ENCODE measurements at regions not wholly inside any gene's neighbourhood (a gene's known extent, or its start where the extent isn't known, plus 50 kb on each side); places are given as distances from the start of the nearest gene placed in this dataset.

DNA sequence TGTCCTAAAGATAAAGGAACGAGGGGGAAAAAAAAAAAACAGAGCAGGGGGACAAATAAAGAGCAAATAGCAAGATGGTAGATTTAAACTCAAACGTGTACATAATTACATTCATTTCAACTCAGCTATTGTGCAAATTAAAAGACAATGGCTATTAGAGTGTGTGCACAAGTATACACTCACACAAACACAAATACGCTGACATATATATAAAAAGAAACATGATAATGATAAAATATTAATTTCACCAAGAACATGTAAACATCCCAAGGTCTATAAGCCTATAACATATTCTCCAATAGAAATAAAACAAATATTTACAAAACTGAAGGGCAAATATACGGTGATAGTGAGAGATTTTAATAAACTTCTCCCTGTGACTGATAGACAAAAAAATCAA, 1354.9 kb upstream of the GJE1 start:
- H3K27ac ChIP-seq (ENCODE audit: low read depth, low read length) = no peak overlapping the region
- H3K27me3 ChIP-seq (ENCODE audit: control insufficient read depth, insufficient read depth, low read length) = no peaks in the 10 kb centered on the region
- H3K4me3 ChIP-seq (ENCODE audit: low read length) = no peak overlapping the region
- H3K4me1 ChIP-seq (ENCODE audit: control insufficient read depth, insufficient read depth, low read length) = peaks cover 8% of the 10 kb centered on the region
- H3K9ac ChIP-seq (ENCODE audit: low read length) = no peak overlapping the region
- no peaks in the 10 kb centered on the region for H3K36me3 ChIP-seq (ENCODE audit: control insufficient read depth, insufficient read depth, low read length)

DNA sequence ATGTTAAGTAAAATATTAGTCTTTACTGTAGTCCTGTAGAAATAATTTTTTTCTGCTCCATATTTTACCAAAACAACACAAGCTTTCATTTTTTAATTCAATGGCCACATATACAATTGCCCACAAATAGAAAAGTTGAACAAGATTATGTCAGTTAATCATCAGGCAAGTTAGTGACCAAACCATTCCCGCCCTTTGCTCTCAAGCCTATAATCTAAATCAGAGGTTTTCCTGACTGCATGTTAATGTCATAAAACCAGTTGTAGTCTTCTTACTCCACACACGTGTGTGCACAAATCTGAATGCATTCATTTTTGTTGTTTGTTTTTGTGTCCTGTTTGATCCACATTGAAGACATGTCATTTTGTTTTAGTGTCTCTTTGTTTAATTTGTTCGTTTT, 1357.7 kb upstream of the GJE1 start:
- Histone ChIP-seq H3K36me3 (ENCODE audit: control insufficient read depth, insufficient read depth, low read length) (no peaks in the 10 kb centered on the region), H3K27me3 (ENCODE audit: control insufficient read depth, insufficient read depth, low read length) (no peaks in the 10 kb centered on the region), H3K4me1 (ENCODE audit: control insufficient read depth, insufficient read depth, low read length) (peaks cover 8% of the 10 kb centered on the region), H3K27ac (ENCODE audit: low read depth, low read length) (no peak overlapping the region), H3K9ac (ENCODE audit: low read length) (no peak overlapping the region), H3K4me3 (ENCODE audit: low read length) (no peak overlapping the region)

DNA sequence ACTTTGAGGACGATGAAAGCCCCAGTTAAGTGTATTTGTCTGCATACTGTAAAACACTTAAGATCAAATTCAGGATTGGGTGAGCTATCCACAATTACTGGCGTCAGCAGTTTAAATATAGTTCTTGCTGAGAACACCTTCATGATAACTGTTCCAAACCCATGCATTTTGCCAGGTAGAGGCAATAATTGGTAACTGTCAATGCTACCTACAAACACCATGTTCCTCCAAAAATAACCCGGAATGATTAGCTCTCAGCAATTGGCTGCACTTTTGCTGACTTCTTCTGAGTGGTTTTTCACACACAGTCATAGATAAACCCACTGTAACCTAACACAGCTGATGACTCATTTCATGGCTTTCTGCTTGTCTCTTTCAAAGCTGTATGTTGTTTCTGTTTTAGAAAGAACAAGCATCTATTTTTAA, 1358.6 kb upstream of the GJE1 start:
- no peak overlapping the region for H3K27ac ChIP-seq (ENCODE audit: low read depth, low read length)
- no peak overlapping the region for H3K9ac ChIP-seq (ENCODE audit: low read length)
- H3K4me3 ChIP-seq (ENCODE audit: low read length) = no peak overlapping the region
- no peaks in the 10 kb centered on the region for H3K36me3 ChIP-seq (ENCODE audit: control insufficient read depth, insufficient read depth, low read length)
- H3K27me3 ChIP-seq (ENCODE audit: control insufficient read depth, insufficient read depth, low read length) = no peaks in the 10 kb centered on the region
- H3K4me1 ChIP-seq (ENCODE audit: control insufficient read depth, insufficient read depth, low read length) = peaks cover 8% of the 10 kb centered on the region

DNA sequence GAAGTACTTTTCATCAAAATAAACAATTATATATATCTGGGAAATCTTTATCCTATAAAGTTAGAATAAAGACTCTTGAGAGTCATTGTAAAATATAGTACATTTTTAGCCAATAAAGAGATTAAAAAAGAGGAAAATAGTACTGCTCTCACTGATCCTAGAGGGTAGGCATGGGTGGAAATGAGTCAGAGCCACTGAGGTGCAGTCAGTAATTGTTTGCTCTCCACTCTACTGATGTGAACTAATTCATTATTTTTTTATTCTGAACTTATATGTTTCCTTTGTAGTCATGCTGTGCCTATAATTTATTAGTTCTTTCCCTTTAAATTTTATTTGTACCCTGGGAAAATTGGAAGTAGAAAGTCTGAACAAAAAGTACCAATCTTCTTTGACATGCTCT, 1359.4 kb upstream of the GJE1 start:
- no peak overlapping the region for H3K27ac ChIP-seq (ENCODE audit: low read depth, low read length)
- no peaks in the 10 kb centered on the region for H3K36me3 ChIP-seq (ENCODE audit: control insufficient read depth, insufficient read depth, low read length)
- no peaks in the 10 kb centered on the region for H3K27me3 ChIP-seq (ENCODE audit: control insufficient read depth, insufficient read depth, low read length)
- no peak overlapping the region for H3K4me3 ChIP-seq (ENCODE audit: low read length)
- no peak overlapping the region for H3K9ac ChIP-seq (ENCODE audit: low read length)
- H3K4me1 ChIP-seq (ENCODE audit: control insufficient read depth, insufficient read depth, low read length) = peaks cover 8% of the 10 kb centered on the region

DNA sequence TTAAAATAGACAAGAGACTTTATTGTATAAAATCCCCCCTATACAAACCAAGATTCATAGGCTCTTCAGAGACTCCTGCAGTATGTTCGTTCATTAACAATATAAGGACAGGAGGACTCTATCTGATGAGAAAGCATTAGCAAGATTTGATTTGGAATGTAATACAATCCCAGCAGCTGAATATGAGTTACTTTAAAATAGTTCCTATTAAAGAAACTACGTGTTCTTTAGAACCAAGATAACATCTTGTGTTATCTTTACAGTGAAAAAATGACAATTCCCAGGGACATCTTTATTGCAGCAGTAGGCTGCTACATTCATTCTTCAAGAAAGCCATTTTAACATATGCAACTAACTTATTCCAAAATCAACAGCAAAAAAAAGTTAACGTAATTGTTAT, 1360.1 kb upstream of the GJE1 start:
- Histone ChIP-seq H3K4me1 (ENCODE audit: control insufficient read depth, insufficient read depth, low read length) (peaks cover 8% of the 10 kb centered on the region), H3K36me3 (ENCODE audit: control insufficient read depth, insufficient read depth, low read length) (no peaks in the 10 kb centered on the region), H3K27ac (ENCODE audit: low read depth, low read length) (no peak overlapping the region), H3K9ac (ENCODE audit: low read length) (no peak overlapping the region), H3K27me3 (ENCODE audit: control insufficient read depth, insufficient read depth, low read length) (no peaks in the 10 kb centered on the region), H3K4me3 (ENCODE audit: low read length) (no peak overlapping the region)

DNA sequence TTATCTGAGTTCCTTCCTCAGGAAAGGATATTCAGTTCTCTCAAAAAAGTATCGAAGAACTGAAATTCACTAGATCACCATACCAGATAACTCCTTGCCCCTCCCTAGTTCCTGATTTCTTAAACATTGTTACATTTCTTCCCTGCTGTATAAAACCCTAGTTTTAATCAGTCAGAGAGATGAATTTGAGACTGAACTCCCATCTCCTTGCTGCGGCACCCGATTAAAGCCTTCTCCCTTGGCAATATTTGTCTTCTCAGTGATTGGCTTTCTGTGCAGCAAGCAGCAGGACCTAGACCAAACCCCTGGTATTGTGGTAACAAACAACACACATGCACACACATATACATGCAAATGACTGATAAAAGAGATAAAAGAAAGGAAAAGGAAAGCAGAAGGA, 1364.6 kb upstream of the GJE1 start:
- no peak overlapping the region for H3K27ac ChIP-seq (ENCODE audit: low read depth, low read length)
- no peak overlapping the region for H3K4me3 ChIP-seq (ENCODE audit: low read length)
- no peak overlapping the region for H3K9ac ChIP-seq (ENCODE audit: low read length)
- no peaks in the 10 kb centered on the region for H3K36me3 ChIP-seq (ENCODE audit: control insufficient read depth, insufficient read depth, low read length)
- H3K27me3 ChIP-seq (ENCODE audit: control insufficient read depth, insufficient read depth, low read length) = no peaks in the 10 kb centered on the region
- no peaks in the 10 kb centered on the region for H3K4me1 ChIP-seq (ENCODE audit: control insufficient read depth, insufficient read depth, low read length)

DNA sequence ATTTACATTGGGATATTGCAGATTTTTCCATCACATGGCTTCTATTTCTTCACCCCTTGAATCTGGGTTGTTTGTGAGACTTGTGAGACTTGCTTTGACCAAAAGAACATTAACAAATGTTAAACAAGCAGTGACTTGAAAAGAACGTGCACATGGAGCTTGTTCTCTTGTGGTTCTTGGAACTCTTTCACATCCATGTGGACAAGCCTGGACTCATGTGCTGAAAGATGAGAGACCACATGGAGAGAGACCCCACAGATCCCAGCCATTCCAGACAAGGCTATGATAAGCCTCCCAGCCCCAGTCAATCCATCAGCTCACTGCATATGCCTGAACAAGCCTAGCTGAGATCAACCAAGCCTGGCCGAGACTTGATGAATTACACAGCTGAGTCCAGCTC, 1365.7 kb upstream of the GJE1 start:
- H3K36me3 ChIP-seq (ENCODE audit: control insufficient read depth, insufficient read depth, low read length) = no peaks in the 10 kb centered on the region
- no peaks in the 10 kb centered on the region for H3K27me3 ChIP-seq (ENCODE audit: control insufficient read depth, insufficient read depth, low read length)
- no peaks in the 10 kb centered on the region for H3K4me1 ChIP-seq (ENCODE audit: control insufficient read depth, insufficient read depth, low read length)
- no peak overlapping the region for H3K4me3 ChIP-seq (ENCODE audit: low read length)
- no peak overlapping the region for H3K9ac ChIP-seq (ENCODE audit: low read length)
- H3K27ac ChIP-seq (ENCODE audit: low read depth, low read length) = no peak overlapping the region

DNA sequence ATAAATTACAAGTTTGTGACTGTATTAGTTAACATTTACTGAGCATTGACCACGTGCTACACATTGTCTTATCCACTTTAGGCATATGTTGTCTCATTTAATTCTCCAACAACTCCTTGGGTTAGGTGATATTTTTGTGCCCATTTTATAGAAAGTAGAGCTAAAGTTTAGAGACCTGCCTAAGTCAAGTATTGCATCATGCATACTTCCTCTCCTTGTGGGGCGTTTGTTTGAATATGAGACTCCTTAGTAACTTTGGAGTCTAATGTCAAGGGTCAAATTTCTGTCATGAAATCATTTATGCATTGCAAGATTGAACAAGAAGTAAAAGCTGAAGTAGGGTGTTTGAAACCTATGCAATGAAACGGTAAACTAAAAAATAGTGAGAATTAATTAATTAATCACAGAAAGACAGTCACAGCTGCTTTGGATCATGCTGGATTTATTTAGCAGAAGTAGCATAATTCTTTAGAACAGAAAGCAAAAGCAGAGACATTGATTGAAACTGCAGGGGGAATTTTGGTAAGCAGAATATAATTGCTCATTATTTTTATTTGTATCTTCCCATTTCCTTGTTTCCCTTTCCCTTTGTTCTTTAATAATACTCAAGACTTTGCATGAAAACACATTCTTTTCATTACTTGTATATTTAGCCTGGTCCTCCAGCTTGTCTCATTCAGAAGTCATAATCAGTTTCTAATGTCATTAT, 1374.4 kb upstream of the GJE1 start:
- no peaks in the 10 kb centered on the region for H3K4me1 ChIP-seq (ENCODE audit: control insufficient read depth, insufficient read depth, low read length)
- H3K36me3 ChIP-seq (ENCODE audit: control insufficient read depth, insufficient read depth, low read length) = no peaks in the 10 kb centered on the region
- H3K9ac ChIP-seq (ENCODE audit: low read length) = no peak overlapping the region
- H3K4me3 ChIP-seq (ENCODE audit: low read length) = no peak overlapping the region
- no peak overlapping the region for H3K27ac ChIP-seq (ENCODE audit: low read depth, low read length)
- no peaks in the 10 kb centered on the region for H3K27me3 ChIP-seq (ENCODE audit: control insufficient read depth, insufficient read depth, low read length)

DNA sequence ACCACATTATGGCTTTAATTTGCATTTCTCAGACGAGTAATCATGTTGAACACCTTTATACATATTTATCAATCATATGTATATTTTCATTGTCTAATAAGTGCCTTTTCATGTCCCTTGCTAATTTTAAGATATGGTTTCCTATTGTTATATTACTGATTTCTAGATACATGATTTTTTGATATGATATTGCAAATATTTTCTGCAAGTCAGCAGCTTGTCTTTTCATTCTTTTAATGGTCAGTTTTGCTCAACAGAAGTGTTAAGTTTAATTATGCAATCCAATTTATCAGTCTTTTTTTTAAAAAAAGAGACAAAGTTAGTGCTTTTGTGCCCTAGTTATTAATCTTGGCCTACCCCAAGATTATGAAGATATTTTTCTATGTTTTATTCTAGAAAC, 1377.8 kb upstream of the CITED2 start:
- no peaks in the 10 kb centered on the region for H3K36me3 ChIP-seq (ENCODE audit: control insufficient read depth, insufficient read depth, low read length)
- H3K27me3 ChIP-seq (ENCODE audit: control insufficient read depth, insufficient read depth, low read length) = no peaks in the 10 kb centered on the region
- H3K27ac ChIP-seq (ENCODE audit: low read depth, low read length) = no peak overlapping the region
- no peak overlapping the region for H3K9ac ChIP-seq (ENCODE audit: low read length)
- no peaks in the 10 kb centered on the region for H3K4me1 ChIP-seq (ENCODE audit: control insufficient read depth, insufficient read depth, low read length)
- no peak overlapping the region for H3K4me3 ChIP-seq (ENCODE audit: low read length)

DNA sequence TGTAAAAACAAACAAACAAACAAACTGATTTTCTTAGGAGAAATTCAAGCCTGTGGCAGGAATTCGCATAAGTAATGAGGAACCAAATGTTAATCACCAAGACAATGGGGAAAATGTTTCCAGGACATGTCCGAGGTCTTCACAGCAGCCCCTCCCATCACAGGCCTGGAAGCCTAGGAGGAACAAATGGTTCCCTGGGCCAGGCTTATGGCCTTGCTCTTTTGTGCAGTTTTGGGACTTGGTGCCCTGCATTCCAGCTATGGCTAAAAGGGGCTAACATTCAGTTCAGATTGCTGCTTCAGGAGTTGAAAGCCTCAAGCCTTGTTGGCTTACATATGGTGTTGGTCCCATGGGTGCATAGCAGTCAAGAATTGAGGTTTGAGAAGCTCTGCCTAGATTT, 1372.7 kb upstream of the CITED2 start:
- Histone ChIP-seq H3K27me3 (ENCODE audit: control insufficient read depth, insufficient read depth, low read length) (no peaks in the 10 kb centered on the region), H3K4me1 (ENCODE audit: control insufficient read depth, insufficient read depth, low read length) (no peaks in the 10 kb centered on the region), H3K4me3 (ENCODE audit: low read length) (no peak overlapping the region), H3K9ac (ENCODE audit: low read length) (no peak overlapping the region), H3K36me3 (ENCODE audit: control insufficient read depth, insufficient read depth, low read length) (no peaks in the 10 kb centered on the region), H3K27ac (ENCODE audit: low read depth, low read length) (no peak overlapping the region)

DNA sequence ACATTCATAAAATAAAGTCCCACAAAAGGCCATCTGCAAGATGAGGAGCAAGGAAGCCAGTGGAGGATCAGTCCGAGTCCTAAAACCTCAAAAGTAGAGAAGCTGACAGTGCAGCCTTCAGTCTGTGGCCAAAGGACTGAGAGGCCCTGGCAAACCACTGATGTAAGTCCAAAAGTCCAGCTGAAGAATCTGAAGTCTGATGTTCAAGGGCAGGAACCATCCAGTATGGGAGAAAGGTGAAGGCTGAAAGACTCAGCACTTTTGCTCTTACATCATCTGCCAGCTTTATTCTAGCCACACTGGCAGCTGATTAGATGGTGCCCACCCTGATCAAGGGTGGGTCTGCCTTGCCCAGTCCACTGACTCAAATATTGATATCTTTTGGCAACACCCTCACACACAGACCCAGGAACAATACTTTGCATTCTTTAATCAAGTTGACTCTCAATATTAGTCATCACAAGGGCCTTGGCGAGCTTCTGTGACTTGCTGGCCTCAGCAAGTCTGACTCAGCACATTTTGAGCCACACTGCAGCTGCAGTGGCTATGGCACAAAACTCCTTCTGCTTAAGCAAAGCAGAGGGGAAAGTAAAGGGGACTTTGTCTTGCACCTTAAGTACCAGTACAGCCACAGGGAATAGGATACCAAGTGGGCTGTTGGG, 1370.3 kb upstream of the CITED2 start:
- no peak overlapping the region for H3K4me3 ChIP-seq (ENCODE audit: low read length)
- no peaks in the 10 kb centered on the region for H3K36me3 ChIP-seq (ENCODE audit: control insufficient read depth, insufficient read depth, low read length)
- H3K27ac ChIP-seq (ENCODE audit: low read depth, low read length) = no peak overlapping the region
- H3K27me3 ChIP-seq (ENCODE audit: control insufficient read depth, insufficient read depth, low read length) = no peaks in the 10 kb centered on the region
- H3K4me1 ChIP-seq (ENCODE audit: control insufficient read depth, insufficient read depth, low read length) = no peaks in the 10 kb centered on the region
- H3K9ac ChIP-seq (ENCODE audit: low read length) = no peak overlapping the region

DNA sequence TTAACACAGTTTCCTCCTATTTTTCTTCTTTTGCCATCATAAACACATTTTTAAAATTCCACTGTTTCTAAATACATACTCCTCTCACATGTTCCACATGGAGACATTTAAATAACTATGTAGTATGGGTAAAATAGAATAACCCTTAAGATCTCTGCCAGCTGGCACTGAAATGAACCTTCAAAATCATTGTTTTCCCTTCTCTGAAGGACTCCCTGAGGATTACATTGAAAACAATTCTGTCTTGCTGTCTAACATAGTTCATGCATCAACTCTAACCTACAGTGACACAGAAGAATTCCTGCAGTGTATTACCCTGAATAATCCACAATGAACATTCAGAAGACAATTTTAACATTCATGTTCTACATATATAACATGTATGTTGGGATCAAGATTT, 1361.8 kb upstream of the CITED2 start:
- Histone ChIP-seq H3K9ac (ENCODE audit: low read length) (no peak overlapping the region), H3K27me3 (ENCODE audit: control insufficient read depth, insufficient read depth, low read length) (no peaks in the 10 kb centered on the region), H3K4me1 (ENCODE audit: control insufficient read depth, insufficient read depth, low read length) (no peaks in the 10 kb centered on the region)

DNA sequence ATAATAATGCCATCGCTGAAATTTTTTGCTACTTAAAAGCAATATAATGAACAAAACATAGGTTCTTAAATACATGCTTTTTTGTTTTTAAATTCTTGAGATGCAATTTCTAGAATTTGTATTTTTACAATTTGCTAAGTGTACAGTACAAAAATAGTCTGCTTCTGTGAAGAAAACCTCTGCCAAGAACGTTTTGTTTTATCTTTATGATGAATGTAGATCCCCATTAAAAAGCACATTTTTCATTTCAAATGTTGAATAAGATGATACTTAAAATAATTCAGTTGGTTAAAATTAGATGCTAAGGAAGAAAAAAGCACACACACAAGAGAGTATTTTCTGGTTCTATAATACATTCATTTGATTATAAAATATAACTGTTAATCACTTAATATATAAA, 1358.5 kb upstream of the CITED2 start:
- Histone ChIP-seq H3K9ac (ENCODE audit: low read length) (no peak overlapping the region), H3K36me3 (ENCODE audit: control insufficient read depth, insufficient read depth, low read length) (no peaks in the 10 kb centered on the region), H3K27me3 (ENCODE audit: control insufficient read depth, insufficient read depth, low read length) (no peaks in the 10 kb centered on the region), H3K4me3 (ENCODE audit: low read length) (no peak overlapping the region), H3K27ac (ENCODE audit: low read depth, low read length) (no peak overlapping the region), H3K4me1 (ENCODE audit: control insufficient read depth, insufficient read depth, low read length) (no peaks in the 10 kb centered on the region)

More for the DNA sequence above, 1361.8 kb upstream of the CITED2 start:
- Histone ChIP-seq H3K4me3 (ENCODE audit: low read length) (no peak overlapping the region), H3K27ac (ENCODE audit: low read depth, low read length) (no peak overlapping the region), H3K36me3 (ENCODE audit: control insufficient read depth, insufficient read depth, low read length) (no peaks in the 10 kb centered on the region)

Measured in rectal smooth muscle tissue (tissue), 1 donor.